Chondrocyte (in vitro differentiated cells): ENCODE measurements at regions not wholly inside any gene's neighbourhood (a gene's known extent, or its start where the extent isn't known, plus 50 kb on each side); places are given as distances from the start of the nearest gene placed in this dataset.
"Not testable (repeated sequence)": the region's sequence is repeated elsewhere in the genome, so short reads cannot be mapped to it uniquely, and the experiment has no call there.

Source experiments
- DNase-seq: peaks from one replicate; pipeline ENCODE4 v3.0.0; 2021; ENCODE audit warnings: mixed read lengths, low spot score
- H3K27ac Mint-ChIP-seq: one replicate; pipeline ENCODE4 v1.8.0; 2021; ENCODE audit warnings: mild to moderate bottlenecking, moderate library complexity, mixed read lengths; ENCODE audit not compliant: unreplicated experiment
- H3K27me3 Mint-ChIP-seq: 2 replicates; pipeline ENCODE4 v1.8.0; 2021; ENCODE audit warnings: low read depth, mixed read lengths
- H3K36me3 Mint-ChIP-seq: 2 replicates; pipeline ENCODE4 v1.8.0; 2021; ENCODE audit warnings: low read depth, mixed read lengths
- H3K4me1 Mint-ChIP-seq: 2 replicates; pipeline ENCODE4 v1.8.0; 2021; ENCODE audit warnings: low read depth, mild to moderate bottlenecking, mixed read lengths
- H3K4me3 Mint-ChIP-seq: one replicate; pipeline ENCODE4 v1.8.0; 2021; ENCODE audit warnings: mild to moderate bottlenecking, moderate library complexity, mixed read lengths; ENCODE audit not compliant: unreplicated experiment
- H3K9me3 Mint-ChIP-seq: 2 replicates; pipeline ENCODE4 v1.8.0; 2021; ENCODE audit warnings: low read depth, mixed read lengths
- CTCF ChIP-seq: fragments of 200-600 bp; sonication (generic); IDR thresholded peaks from 2 replicates; pipeline ENCODE4 v1.5.0; 2021; ENCODE audit warnings: antibody characterized with exemption, mild to moderate bottlenecking, moderate library complexity

- H3K4me3 Mint-ChIP-seq: no peak overlapping the region
- H3K27ac Mint-ChIP-seq: no peak overlapping the region
- H3K36me3 Mint-ChIP-seq: no peaks in the 10 kb centered on the region
- H3K9me3 Mint-ChIP-seq: no peaks in the 10 kb centered on the region
- peaks cover 17% of the 10 kb centered on the region for H3K27me3 Mint-ChIP-seq
- no peak for DNase-seq
- TF ChIP-seq CTCF: peak; percentile 78
- H3K4me1 Mint-ChIP-seq: peaks cover 7% of the 10 kb centered on the region
These were observed 99.2 kb upstream of the TRPM1 start for GRCh38 chr15:31200735-31201151.

GRCh38 chr15:31202953-31203352 is 101.4 kb upstream of the TRPM1 start:
- H3K4me1 Mint-ChIP-seq: peaks cover 7% of the 10 kb centered on the region
- TF ChIP-seq CTCF: no peak

GRCh38 chr15:31203999-31204398 is 102.5 kb upstream of the TRPM1 start:
- Mint-ChIP-seq H3K36me3 (no peaks in the 10 kb centered on the region), H3K9me3 (no peaks in the 10 kb centered on the region), H3K4me3 (no peak overlapping the region), H3K27ac (no peak overlapping the region), H3K27me3 (peaks cover 11% of the 10 kb centered on the region), H3K4me1 (no peaks in the 10 kb centered on the region)
- no peak for DNase-seq
- no peak for TF ChIP-seq CTCF

More at GRCh38 chr15:31202953-31203352, 101.4 kb upstream of the TRPM1 start:
- DNase-seq: no peak
- H3K36me3 Mint-ChIP-seq: no peaks in the 10 kb centered on the region
- H3K27ac Mint-ChIP-seq: no peak overlapping the region
- no peaks in the 10 kb centered on the region for H3K9me3 Mint-ChIP-seq
- H3K27me3 Mint-ChIP-seq: peaks cover 19% of the 10 kb centered on the region
- H3K4me3 Mint-ChIP-seq: no peak overlapping the region

GRCh38 chr15:31206386-31207181 is 105.1 kb upstream of the TRPM1 start:
- no peaks in the 10 kb centered on the region for H3K36me3 Mint-ChIP-seq
- H3K27ac Mint-ChIP-seq: no peak overlapping the region
- no peak overlapping the region for H3K4me3 Mint-ChIP-seq
- DNase-seq: no peak
- no peak for TF ChIP-seq CTCF
- no peaks in the 10 kb centered on the region for H3K4me1 Mint-ChIP-seq
- H3K9me3 Mint-ChIP-seq: peaks cover 7% of the 10 kb centered on the region
- H3K27me3 Mint-ChIP-seq: peaks cover 12% of the 10 kb centered on the region

- H3K4me3 Mint-ChIP-seq: no peak overlapping the region
- no peak overlapping the region for H3K27ac Mint-ChIP-seq
- no peak for DNase-seq
- no peaks in the 10 kb centered on the region for H3K36me3 Mint-ChIP-seq
- H3K9me3 Mint-ChIP-seq: peaks cover 8% of the 10 kb centered on the region
- no peaks in the 10 kb centered on the region for H3K4me1 Mint-ChIP-seq
- TF ChIP-seq CTCF: no peak
- H3K27me3 Mint-ChIP-seq: peaks cover 12% of the 10 kb centered on the region
These were observed 105.7 kb upstream of the TRPM1 start for GRCh38 chr15:31207246-31207645.

GRCh38 chr15:31207861-31208260 is 106.3 kb upstream of the TRPM1 start:
- H3K27ac Mint-ChIP-seq, DNase-seq, H3K4me3 Mint-ChIP-seq, H3K36me3 Mint-ChIP-seq, H3K9me3 Mint-ChIP-seq, H3K4me1 Mint-ChIP-seq: not testable (repeated sequence)
- H3K27me3 Mint-ChIP-seq: peaks cover 12% of the 10 kb centered on the region
